GM13977 (cell line): ENCODE measurements at regions not wholly inside any gene's neighbourhood (a gene's known extent, or its start where the extent isn't known, plus 50 kb on each side); places are given as distances from the start of the nearest gene placed in this dataset.

Experiments
- DNase-seq: peaks from one replicate; pipeline ENCODE4 v3.0.0; 2012; ENCODE audit warnings: low spot score
- CTCF ChIP-seq: IDR thresholded peaks from 2 replicates; pipeline ENCODE4 v1.5.1; 2012; ENCODE audit warnings: mild to moderate bottlenecking, control low read depth; ENCODE audit not compliant: insufficient read depth; ENCODE audit errors: extremely low read depth, missing control alignments
- in situ Hi-C: fragments of 300-500 bp; cut with MboI; formaldehyde crosslinking; loops from one replicate; pipeline ENCODE4 v1.12.0; 2022; ENCODE audit warnings: low sequenced_read_pairs, low pct_unique_long_range_greater_than_20kb, mixed read lengths, inconsistent platforms; ENCODE audit not compliant: unreplicated experiment

DNA sequence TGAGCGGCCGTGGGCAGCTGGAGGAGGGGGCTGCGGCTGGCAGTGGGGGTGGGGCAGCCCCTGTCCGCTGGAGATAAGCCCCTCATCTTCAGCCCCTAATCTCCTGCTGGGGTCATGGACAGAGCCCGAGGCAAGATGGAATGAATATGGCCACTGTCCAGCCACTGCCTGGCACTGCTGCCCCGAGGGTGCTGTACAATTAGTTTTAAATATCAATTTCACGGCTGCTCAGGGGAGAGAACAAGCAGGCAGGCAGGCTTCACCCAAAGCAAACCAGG, 64.1 kb upstream of the NKX1-1 start:
- in situ Hi-C loops = no loop called here
- no peak for DNase-seq

GRCh38 chr4:1469607-1470392, 63.6 kb upstream of the NKX1-1 start:
- in situ Hi-C loops = no loop called here
- DNase-seq = no peak
- TF ChIP-seq CTCF = no peak

More for the DNA sequence above, 64.1 kb upstream of the NKX1-1 start:
- no peak for TF ChIP-seq CTCF

- TF ChIP-seq CTCF = no peak
- in situ Hi-C loops = no loop called here
Observed at GRCh38 chr4:1469043-1469442, 62.8 kb upstream of the NKX1-1 start.

GRCh38 chr4:1467581-1468458, 61.6 kb upstream of the NKX1-1 start:
- TF ChIP-seq CTCF = no peak
- in situ Hi-C loops = no loop called here
- DNase-seq = no peak

More at GRCh38 chr4:1469043-1469442, 62.8 kb upstream of the NKX1-1 start:
- no peak for DNase-seq

GRCh38 chr4:1466863-1467165, 60.6 kb upstream of the NKX1-1 start:
- no peak for DNase-seq
- TF ChIP-seq CTCF = no peak
- in situ Hi-C loops = no loop called here

- no peak for TF ChIP-seq CTCF
- in situ Hi-C loops = no loop called here
- no peak for DNase-seq
Observed at GRCh38 chr4:1466034-1466862, 60.0 kb upstream of the NKX1-1 start.
